ENCODE measurements at regions not wholly inside any gene's neighbourhood (a gene's known extent, or its start where the extent isn't known, plus 50 kb on each side); places are given as distances from the start of the nearest gene placed in this dataset.

DNA sequence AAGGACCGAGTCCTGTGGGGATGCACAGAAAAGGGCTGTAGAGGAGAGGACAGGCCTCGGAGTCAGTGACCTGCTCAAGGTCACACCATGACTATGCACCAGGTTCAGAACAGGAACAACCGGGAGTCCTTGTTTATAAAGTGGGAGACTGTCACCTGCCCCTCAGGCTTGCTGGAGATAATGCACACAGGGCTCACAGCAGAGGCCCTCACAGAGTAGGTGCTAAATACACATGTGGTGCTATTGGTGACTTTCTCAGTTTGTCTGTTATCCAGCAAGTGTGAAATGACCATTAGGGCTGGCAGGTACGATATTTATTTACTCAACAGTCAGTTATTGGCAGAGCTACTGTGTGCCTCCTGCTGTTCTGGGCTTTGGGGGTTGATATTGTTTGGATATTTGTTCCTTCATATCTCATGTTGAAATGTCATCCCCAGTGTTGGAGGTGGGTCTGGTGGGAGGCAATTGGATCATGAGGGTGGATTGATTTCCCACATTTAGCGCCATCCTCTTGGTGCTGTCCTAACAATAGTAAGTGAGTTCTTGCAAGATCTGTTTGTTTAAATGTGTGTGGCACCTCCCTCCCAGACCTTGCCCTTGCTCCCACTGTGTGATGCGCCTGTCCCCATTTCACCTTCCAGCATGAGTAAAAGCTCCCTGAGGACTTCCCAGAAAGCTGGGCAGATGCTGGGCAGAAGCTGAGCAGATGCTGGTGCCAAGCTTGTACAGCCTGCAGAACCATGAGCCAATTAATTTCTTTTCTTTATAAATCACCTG is 162.1 kb upstream of the MPHOSPH6 start:
- DNase-seq (ENCODE audit: insufficient read length, low spot score) (no peak), FAIRE-seq (no peak)
- TF ChIP-seq, protein P1, sequence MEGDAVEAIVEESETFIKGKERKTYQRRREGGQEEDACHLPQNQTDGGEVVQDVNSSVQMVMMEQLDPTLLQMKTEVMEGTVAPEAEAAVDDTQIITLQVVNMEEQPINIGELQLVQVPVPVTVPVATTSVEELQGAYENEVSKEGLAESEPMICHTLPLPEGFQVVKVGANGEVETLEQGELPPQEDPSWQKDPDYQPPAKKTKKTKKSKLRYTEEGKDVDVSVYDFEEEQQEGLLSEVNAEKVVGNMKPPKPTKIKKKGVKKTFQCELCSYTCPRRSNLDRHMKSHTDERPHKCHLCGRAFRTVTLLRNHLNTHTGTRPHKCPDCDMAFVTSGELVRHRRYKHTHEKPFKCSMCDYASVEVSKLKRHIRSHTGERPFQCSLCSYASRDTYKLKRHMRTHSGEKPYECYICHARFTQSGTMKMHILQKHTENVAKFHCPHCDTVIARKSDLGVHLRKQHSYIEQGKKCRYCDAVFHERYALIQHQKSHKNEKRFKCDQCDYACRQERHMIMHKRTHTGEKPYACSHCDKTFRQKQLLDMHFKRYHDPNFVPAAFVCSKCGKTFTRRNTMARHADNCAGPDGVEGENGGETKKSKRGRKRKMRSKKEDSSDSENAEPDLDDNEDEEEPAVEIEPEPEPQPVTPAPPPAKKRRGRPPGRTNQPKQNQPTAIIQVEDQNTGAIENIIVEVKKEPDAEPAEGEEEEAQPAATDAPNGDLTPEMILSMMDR (IDR thresholded peaks at IDR 0.05; ENCODE audit: insufficient read depth, missing control alignments): no peak

DNA sequence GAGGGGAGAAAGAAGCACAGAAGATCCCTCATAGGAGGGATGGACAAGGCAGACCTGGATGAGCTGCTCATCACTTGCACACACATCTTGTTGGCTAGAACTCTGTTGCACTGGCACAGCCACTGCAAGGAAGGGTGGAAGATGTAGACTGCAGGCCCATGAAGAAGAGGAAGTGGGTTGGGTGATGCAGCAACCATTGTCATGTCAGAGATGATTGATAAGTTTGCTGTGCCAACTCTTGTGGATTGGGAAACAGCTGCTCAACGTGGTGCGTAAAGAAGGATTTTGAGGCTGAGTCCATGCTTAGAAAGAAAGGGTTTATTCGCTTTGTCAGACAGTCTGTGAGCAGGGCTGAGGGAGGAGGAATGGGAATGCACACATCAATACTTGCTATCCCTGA is 161.4 kb upstream of the MPHOSPH6 start:
- no peak for DNase-seq (ENCODE audit: insufficient read length, low spot score)
- FAIRE-seq: no peak
- TF ChIP-seq, protein P1 (IDR thresholded peaks at IDR 0.05; ENCODE audit: insufficient read depth, missing control alignments): no peak

DNA sequence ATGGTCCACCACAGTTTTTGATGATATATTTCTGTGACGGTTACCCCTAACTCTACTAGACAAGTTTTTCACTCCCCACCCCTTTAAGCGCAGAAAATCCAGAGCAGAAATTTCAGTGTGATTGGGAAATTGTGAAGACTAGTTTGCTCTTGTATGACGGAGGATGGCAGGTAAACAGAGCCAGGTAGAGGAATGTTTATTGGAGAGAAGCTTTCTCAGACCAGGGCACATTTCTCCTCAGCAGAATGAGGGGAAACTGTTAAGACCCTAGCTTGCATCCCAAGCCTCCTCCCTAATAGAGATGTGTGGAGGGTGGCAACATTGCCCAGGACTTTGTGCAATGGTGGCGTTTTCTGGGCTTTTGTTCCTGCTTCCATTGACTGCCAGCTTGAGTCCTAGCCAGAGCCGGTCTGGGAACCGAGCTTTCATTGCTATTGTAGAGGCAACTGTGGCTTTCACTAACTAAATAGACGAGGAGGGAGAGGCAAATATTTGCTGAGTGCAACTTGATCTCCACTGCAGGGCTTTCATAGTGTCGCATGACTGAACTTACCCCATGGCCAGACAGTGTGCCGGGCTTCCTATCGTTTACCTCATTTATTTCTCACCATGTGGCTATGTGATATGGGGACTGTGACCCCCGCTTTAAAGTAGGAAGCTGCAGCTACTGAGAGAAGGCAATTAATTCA is 159.6 kb upstream of the MPHOSPH6 start:
- TF ChIP-seq, protein P1 (IDR thresholded peaks at IDR 0.05; ENCODE audit: insufficient read depth, missing control alignments): no peak
- FAIRE-seq (no peak), DNase-seq (ENCODE audit: insufficient read length, low spot score) (no peak)

DNA sequence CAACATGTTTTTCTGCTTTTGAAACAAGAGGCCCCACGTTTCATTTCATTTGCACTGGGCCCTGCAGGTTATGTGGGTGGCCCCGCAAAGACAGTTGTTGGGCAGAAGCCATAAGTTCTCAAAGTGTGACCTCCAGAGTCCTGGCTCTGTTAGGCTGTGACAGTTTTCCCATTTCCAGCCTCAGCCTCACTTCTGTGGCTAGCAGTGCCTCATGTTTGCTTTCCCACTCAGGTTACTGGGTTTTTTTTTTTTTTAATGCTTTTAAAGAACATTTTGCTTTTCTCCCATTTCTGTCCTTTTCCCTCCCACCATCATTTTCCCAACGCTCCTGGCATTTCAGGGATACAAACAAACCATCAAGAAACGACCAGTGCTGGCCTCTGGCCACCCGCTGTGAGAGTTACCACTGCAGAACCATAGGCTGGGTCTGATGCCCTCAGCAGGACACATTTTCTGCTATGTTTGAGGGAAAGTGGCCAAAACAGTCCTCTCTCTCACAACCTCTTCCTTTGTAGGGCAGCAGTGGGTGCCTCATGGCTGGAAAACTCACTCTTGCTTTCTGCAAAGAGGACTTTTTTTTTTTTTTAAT is 159.0 kb upstream of the MPHOSPH6 start:
- TF ChIP-seq, protein P1 (IDR thresholded peaks at IDR 0.05; ENCODE audit: insufficient read depth, missing control alignments): no peak
- FAIRE-seq: no peak

DNA sequence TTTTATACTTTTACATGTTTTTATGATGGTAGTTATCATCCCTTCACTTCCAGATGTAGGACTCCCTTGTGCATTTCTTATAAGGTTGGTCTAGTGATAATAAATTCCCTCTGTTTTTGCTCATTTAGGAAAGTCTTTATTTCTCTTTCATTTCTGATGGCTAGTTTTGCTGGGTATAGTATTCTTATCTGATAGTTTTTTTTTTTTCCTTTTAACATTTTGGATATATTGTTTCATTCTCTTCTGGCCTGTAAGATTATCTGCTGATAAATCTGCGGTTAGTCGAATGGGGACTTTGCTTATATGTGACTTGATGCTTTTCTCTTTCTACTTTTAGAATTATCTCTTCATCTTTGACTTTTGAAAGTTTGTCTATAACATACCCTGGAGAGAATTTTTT is 153.1 kb upstream of the MPHOSPH6 start:
- TF ChIP-seq, protein P1 (IDR thresholded peaks at IDR 0.05; ENCODE audit: insufficient read depth, missing control alignments): no peak
- DNase-seq (ENCODE audit: insufficient read length, low spot score): no peak
- no peak for FAIRE-seq

More for the DNA sequence above, 159.0 kb upstream of the MPHOSPH6 start:
- no peak for DNase-seq (ENCODE audit: insufficient read length, low spot score)

DNA sequence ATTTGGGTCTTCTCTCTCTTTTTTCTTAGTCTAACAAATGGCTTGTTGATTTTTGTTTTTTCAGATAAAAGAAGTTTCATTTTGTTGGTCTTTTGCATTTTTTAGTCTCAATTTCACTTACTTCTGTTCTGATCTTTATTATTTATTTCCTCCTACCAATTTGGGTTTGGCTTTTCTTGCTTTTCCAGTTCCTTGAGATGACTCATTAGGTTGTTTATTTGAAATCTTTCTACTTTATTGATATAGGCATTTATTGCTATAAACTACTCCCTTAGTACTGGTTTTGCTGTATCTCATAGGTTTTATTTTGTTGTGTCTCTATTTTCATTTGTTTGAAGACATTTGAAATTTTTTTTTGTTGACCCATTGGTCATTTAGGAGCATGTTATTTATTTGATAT is 152.2 kb upstream of the MPHOSPH6 start:
- FAIRE-seq: no peak
- TF ChIP-seq, protein P1 (IDR thresholded peaks at IDR 0.05; ENCODE audit: insufficient read depth, missing control alignments): no peak
- DNase-seq (ENCODE audit: insufficient read length, low spot score): no peak
